HG03095 (cell line): ENCODE measurements at regions not wholly inside any gene's neighbourhood (a gene's known extent, or its start where the extent isn't known, plus 50 kb on each side); places are given as distances from the start of the nearest gene placed in this dataset.
A peak's percentile ranks its signal among the peaks of the same experiment; 100 is the strongest.
"Not testable (repeated sequence)": the region's sequence is repeated elsewhere in the genome, so short reads cannot be mapped to it uniquely, and the experiment has no call there.

ENCODE experiments used
- ATAC-seq: cut with Tn5 transposase; IDR thresholded peaks from one replicate; pipeline ENCODE4 v1.9.1; 2021; ENCODE audit warnings: moderate library complexity; ENCODE audit not compliant: unreplicated experiment

DNA sequence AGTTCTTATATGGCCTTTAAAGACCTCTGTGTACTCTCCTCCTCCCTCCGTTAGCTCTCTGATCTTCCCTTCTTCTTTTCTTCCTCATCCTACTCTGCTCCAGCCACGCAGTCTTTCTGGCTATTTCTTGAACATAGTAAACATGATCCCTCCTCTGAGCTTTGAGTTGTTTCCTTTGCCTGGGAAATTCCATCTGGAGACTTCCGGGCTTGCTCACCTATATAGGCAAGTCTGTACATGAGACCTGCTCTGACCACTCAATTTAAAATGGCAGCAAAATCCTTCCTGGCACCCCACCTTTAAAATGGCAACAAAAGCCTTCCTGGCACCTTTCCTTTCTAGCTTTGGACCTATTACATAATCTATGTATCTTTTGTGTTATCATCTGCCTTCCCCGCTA, 517.6 kb downstream of the TTLL7 start:
- ATAC-seq: not testable (repeated sequence)

DNA sequence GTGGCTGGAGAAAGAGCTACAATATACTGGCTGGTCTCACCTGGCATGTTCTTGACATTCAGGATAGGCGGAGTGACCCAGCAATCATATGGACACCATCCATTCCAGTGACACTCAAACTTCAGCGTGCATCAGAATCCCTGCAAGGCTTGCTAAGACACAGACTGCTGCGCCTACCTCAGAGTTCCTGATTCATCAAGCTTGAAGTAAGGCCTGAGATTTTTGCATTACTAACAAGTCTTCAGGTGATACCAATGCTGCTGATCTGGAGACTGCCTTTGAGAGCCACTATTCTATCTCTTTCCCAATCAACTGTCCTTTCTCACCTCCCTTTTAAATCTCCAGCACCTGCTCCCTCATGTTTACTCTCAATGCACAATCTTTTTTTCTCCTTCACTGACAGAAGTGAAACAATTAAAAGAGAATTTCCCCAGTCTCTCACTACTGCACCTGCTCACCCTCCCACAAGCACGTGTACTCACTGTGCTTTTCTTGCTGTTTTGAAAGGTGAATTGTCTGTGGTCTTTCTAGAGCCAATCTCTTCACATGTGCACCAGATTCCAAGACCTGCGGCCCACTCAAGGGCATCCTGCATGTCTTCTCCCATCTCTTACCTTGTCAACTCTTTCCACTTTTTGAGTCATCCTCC, 519.2 kb downstream of the TTLL7 start:
- peak; percentile 79 for ATAC-seq

DNA sequence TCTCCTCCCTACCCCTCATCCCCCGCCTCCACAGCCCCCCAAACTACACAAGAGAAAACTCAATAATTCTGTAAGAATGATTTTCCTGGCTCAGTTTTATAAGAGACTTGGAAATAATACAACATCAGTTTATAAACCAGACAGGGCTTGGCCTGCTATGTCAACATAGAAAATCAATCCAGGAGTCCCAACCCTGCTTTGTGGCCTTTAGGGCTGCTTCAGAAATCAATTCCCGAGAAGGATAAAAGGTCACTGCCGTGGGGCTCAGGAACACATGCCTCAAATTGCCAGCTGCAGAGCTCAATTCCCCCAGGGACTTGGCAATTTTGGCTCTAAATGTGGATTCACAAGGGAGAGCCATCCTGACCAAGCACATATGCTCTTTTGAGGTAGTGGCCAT, 520.8 kb downstream of the TTLL7 start:
- not testable (repeated sequence) for ATAC-seq

DNA sequence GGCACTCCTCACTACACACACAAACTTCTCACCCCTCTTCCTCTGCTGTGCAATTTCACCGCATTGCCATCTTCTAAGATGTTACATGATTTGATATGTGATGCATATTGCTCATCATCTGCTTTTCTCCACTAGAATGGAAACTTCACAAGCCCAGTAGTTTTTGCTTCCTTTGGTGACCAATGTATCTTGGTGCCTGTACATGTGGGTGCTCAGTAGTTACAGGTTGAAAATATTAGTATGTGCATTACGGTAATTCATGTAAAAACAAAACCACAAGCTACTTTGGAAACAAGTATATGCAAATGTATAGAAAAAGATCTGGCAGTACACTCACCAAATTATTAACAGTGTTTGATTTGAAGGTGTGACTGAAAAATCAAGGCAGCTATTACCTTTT, 522.4 kb downstream of the TTLL7 start:
- ATAC-seq: peak; percentile 40

DNA sequence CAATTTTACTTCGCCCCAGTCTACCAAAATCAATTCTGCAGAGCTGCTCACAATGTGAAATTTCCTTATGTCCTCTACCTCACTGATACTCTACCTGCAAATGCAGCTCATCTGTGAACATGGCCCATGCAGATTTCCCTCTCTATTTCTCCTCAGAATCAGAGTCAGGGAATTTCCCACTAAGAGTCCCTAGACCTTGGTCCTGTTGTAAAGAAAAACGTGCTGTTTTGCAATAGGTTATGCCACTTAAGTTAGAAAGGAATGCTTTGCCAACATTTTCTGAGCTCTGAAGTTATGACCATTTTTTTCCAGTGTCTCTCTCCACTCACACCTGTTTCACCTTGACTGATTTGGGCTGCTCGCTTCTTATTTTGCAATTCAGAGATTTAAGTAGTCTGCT, 524.0 kb downstream of the TTLL7 start:
- ATAC-seq: not testable (repeated sequence)

DNA sequence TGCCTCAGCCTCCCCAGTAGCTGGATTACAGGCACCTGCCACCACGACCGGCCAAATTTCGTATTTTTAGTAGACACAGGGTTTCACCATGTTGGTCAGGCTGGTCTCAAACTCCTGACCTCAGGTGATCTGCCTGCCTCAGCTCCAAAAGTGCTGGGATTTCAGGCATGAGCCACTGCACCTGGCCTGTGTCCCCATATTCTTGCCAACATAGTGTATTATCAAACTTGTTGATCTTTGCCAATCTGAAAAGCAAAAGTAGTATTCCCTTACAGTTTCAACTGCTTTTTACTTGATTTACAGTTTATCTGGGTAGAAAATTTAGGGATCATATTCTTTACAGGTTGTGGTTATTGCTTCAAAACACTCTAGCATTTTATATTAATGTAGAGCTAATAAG, 524.9 kb downstream of the TTLL7 start:
- ATAC-seq: not testable (repeated sequence)

DNA sequence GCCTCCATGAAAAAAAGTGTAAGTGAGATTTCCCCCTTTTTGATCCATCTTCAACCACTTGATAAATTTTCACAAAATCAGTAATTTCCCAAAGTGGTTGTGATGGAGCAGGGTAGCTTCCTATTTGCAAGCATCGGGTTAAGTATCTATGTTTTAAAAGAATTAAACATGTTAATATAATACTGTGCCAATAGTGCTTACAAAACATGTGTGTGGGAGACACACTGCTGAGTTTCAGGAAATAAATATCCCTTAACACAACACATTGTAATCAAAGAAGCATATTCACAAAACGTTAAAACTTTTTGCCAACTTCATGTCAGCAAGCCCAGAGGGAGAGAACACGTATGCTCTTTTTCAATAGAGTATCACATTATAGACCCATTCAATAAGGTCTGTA, 526.9 kb downstream of the TTLL7 start:
- not testable (repeated sequence) for ATAC-seq

DNA sequence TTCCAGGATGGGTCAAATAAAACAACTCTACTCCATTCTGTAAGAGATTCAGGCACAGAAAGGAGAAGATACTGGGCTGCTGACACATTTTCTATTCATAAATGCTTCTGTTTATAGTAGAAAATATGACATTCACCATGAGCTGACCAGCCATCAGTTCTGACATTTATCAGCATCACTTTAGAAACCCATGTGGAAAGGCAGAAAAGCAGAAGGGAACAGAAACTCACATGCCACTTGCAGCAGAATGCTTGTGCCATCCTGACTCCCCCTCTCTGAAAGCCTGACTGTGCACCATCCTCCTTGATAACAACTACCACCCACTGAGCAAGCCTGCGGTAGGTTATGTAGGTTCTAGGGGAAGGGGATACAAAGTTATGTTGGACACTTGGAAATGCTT, 527.7 kb downstream of the TTLL7 start:
- ATAC-seq: not testable (repeated sequence)

DNA sequence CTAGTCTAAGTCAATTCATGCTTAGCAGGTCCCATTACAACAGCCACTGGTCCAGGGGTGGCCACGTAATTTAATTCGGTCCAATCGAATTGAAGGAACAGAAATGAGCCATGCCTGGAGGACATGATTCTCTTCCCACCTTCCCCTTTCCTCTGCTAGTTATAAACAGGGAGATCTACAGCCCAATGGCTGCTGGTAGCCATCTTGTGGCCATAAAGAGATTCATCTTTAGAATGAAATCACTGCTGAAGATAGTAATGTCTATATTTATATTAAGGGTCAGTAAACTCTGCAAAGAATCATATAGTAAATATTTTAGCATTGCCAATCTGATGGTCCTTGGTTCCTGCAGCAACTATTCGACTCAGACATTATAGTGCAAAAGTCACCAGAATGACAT, 530.6 kb downstream of the TTLL7 start:
- not testable (repeated sequence) for ATAC-seq

DNA sequence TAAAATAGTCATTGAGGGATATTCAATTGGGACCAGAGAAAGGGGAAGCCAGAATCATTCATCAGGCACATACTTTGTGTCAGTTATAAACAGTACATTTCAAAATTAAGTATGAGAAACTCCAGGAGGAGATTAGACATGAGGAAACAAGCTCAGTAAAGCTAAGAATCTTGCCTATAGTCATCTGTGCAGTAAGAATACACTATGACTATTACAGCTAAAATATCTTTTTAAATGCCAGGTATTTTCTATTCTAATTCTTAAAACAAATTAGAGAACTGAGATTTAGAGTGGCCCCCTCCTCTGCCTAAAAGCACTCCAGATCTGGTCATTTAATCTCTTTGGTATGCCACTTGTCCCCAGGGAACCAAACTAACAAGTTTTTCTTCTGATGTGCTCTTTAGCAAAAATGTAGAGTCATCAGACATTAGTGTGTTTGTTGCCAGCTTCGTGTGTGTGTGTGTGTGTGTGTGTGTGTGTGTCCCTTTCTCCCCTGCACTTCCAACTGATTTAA, 541.1 kb downstream of the TTLL7 start:
- ATAC-seq: not testable (repeated sequence)

DNA sequence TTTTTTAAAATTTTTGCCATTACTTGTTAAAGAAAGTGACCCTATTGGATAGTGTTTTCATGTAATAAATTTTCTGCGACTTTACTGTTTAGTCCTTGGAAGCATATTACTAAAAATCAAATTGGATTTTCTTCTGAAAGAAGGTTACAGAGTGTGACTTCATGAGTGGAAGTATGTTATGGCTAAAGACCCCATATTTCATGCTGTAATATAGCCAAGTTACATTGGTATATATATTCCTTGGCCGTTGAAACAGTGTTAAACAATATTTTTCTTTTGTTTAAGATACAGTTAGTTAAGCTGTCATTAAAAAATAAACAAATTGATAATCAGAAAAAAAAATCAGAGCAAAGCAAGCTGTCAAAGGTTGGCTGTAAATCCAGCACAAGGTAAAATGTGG, 541.7 kb downstream of the TTLL7 start:
- not testable (repeated sequence) for ATAC-seq

DNA sequence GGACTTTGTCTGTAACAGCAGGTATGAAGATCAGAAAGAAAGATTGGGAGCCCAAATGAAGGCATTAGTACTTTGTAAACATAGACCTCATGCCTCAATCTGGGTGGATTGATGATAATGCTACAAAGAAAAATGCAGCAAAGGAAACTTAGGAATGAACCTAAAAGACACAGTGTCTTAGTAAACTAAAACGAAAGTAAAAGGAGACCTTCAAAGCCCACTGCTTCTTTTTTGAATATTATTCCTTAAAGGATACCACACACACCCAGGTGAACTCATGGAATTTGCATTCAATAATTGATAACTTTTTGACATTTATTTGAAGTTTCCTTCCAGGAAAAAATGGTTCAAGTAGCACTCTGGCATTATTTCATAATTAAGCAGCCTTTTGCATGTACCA, 543.2 kb downstream of the TTLL7 start:
- ATAC-seq: not testable (repeated sequence)

DNA sequence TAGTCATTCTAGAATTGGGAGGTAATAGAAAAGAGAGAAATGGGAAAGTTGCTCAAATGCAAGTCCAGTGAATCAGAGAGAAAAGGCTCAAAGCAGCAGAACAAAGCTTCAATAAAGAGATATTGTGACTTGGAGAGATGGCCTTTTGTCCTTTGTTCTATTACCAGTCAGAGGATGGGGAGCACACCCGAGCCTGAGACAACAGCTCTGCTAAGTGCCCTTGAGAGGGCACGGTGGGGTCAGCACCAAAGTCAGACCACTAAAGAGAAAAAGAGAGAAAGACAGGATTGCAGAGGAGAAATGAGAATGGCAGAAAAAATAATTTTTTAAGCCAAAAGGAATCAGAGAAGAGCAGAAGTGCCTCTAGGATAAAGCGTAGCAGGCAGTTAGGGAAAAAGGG, 553.1 kb downstream of the TTLL7 start:
- ATAC-seq: not testable (repeated sequence)

DNA sequence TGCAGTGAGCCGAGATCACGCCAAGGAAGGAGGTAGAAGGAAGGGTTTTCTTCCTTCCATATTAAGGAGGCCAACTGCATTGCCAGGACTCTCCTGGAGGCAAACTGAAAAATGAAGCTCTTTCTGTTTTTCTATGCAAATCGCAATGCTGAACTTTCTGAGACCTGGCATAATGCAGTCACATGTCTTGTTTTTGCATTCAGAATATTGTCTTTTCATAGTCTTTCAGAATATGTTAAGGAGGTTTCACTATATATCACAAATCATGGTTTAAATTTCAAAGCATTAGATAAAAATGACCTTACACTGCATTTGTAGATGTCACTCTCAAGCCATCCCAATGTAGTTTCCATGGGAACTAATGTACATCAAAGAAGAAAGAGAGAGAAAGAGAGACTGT, 556.5 kb downstream of the TTLL7 start:
- not testable (repeated sequence) for ATAC-seq

DNA sequence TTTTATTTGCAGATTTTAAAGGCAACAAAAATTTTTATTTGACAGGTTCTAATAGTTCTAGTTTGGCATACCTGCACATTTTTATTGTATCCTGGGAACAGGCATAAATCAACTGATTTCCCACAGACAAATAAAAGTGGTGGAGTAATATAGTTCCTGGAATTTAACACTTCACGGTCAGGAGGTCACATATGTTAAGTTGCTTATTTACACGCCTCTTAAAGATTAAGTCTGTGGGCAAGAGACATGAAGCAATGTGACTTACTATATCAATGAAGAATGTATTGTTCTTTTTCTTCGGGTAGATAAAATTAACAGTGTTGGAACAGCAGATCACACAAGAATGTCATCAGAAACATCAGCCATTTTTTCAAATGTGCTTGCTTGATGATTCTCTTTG, 558.3 kb downstream of the TTLL7 start:
- not testable (repeated sequence) for ATAC-seq

DNA sequence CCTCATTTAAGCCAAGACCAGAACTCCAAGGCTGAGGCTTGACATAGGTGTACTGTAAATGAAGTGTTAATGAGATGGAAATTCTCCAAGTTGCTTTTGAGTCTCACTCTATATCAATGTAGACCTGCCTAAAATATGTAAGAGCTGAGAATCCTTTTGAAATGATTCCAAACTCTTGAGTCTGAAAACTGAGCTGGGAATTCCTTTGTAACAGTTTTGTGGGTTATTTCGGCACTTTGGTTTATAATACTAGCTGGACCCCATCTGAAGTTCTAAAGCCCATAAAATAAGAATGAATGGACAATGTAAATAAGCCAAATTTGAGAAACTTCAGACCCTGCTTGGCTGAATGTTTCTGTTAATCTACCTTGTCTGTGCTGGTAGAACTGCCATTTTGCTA, 558.9 kb downstream of the TTLL7 start:
- ATAC-seq: not testable (repeated sequence)

DNA sequence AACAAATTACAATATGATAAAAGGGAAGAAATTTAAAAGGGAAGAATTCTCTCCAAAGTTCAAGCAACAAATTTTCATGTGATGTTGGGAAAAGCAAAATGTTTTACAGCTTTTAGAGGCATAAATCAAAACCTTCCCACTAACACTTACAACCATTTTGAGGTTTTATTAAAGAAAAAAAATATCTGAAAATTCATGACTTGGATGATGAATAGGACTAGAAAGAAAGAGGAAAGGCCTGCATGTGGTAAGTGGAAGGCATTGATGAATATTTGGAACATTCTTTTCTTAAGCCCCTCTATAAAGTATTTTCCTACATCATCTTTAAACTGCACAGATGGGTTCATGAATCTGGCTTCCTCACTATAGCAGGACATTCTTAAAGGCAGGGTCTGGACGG, 560.6 kb downstream of the TTLL7 start:
- ATAC-seq: not testable (repeated sequence)

DNA sequence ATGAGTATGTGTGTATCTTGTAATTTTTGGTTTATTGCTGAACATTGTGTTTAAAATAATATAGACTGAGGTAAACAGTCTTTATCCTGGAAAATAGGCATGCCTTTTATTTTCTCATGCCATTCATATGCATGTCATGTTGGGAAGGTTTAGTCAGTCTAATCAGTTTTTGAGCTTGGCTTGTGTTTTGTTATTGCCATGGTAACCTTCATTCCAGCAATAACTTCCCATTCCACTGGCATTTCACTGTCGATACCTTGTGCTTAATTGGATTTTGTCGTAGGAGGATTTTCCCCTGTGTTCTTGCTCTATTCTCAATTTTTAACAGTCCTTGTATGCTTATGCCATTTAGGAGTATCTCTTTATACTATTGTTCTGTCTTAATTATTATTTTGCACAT, 563.6 kb downstream of the TTLL7 start:
- ATAC-seq: not testable (repeated sequence)

DNA sequence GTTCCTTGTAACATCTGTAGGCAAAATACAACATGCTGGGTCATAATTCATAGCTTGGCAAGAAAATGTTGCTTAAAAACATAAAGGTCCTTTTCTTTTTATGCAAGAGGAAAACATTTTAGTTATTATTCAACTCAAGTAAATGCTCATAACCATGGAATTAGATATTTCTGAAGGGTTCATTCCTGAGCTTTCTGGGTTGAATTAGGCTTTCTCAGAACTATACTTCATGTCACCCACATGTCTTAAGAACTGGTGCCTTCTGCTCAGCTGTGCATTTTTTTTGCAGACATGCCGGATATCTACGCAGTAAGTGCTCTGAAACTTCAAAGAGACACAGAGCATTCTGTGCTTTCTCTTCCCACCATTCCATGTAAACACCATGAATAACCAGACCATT, 571.4 kb downstream of the TTLL7 start:
- ATAC-seq: not testable (repeated sequence)

DNA sequence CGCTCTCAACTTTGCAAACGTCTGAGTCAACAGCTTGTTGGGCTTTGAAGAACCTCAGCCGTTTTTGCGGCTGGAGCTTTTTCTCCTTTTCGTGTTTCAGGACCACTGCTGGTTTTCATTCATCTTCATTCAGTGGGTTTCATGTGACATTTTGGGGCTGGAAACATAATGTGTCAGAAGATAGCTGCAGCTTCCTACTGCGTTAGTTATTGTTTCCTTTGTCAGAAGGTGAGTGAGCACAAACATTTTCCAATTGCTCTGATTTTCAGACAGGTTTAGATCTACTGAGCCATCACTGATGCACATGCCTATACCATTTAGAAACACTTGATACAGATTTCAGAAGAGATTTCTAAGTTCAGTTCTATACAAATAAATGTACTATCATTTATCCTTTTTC, 575.5 kb downstream of the TTLL7 start:
- ATAC-seq: not testable (repeated sequence)

DNA sequence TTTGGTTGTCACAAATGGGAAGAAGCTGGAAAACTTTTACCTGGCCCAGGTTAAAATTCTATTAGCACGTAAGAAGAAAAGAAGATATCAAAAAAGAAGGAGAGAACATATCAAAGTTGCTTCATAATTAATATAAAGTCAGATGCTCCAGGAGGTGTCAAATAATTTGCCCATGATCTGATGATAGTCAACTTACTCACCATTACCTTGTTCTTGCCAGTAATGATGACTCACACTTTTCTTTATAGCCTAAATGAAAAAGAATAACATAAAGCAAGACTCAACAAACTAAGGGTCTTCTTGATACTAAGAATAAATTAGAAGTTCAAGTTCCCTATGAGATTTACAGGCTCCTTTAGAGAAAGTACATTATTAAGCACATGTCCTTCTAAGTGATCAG, 580.4 kb downstream of the TTLL7 start:
- no peak for ATAC-seq

DNA sequence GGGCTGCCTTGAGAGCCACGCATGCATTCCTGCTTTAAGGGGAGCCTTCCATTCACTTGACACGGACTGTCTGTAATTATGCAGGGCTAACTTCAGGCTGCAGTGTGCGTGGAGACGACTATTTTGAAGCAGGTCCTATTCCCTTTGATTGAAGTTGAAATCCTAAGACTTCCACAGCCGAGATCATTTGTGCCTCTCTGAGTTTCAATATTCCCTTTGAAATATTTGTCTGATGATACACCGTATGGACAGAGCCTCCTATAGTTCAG, 585.2 kb downstream of the TTLL7 start:
- not testable (repeated sequence) for ATAC-seq

DNA sequence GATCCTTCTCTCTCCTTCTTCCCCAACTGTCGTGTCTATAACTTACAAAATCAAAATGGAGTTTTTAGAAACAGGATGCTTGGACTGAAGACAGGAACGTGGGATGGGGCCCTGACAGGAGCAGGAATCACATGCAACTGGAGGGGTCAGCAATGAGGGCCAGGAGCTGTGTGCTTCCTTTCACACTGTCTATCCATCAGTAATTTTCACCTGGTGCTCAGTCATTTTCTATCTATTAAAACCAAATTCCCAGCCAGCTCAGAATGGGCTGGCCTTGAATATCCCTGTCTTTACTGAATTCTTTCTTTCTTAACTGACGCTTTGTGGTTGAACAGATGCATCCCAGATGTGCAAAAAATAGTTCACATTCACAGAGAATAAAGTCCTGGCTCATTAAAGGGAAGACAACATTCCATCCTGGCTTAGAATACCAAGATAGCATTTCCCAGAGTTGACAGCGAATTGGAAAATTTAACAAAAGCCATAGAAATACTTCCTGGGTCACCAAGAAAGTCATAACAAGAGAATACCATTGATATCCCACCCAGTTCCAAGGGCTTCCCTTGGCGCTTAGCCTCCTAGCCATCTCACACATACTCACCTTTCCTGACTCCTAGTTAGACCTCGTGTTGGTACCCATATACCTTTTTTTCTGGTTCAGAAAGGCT, 588.1 kb downstream of the TTLL7 start:
- not testable (repeated sequence) for ATAC-seq
